ENCODE measurements at regions not wholly inside any gene's neighbourhood (a gene's known extent, or its start where the extent isn't known, plus 50 kb on each side); places are given as distances from the start of the nearest gene placed in this dataset.
"Not testable (repeated sequence)": the region's sequence is repeated elsewhere in the genome, so short reads cannot be mapped to it uniquely, and the experiment has no call there.

DNA sequence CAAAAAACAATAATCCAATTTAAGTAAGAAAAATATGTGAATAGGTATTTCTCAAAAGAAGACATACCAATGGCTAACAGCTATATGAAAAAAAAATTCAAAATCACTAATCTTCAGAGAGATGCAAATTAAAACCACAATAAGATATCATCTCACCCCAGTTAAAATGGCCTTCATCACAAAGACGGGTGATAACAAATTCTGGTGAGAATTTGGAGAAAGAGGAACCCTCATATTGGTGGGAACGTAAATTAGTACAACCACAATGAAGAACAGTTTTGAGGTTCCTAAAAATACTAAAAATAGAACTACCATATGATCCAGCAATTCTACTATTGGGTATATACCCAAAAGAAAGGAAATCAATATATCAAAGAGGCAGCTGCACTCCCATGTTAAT, 94.3 kb downstream of the TMEM167A start:
- H3K4me3 ChIP-seq (ENCODE audit: low read depth, low read length): no peak overlapping the region
- in situ Hi-C loops (cut with HindIII; ENCODE audit: low pct_ligation_motif_present, low sequenced_read_pairs): no loop called here
- TF ChIP-seq, protein P1, sequence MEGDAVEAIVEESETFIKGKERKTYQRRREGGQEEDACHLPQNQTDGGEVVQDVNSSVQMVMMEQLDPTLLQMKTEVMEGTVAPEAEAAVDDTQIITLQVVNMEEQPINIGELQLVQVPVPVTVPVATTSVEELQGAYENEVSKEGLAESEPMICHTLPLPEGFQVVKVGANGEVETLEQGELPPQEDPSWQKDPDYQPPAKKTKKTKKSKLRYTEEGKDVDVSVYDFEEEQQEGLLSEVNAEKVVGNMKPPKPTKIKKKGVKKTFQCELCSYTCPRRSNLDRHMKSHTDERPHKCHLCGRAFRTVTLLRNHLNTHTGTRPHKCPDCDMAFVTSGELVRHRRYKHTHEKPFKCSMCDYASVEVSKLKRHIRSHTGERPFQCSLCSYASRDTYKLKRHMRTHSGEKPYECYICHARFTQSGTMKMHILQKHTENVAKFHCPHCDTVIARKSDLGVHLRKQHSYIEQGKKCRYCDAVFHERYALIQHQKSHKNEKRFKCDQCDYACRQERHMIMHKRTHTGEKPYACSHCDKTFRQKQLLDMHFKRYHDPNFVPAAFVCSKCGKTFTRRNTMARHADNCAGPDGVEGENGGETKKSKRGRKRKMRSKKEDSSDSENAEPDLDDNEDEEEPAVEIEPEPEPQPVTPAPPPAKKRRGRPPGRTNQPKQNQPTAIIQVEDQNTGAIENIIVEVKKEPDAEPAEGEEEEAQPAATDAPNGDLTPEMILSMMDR (IDR thresholded peaks at IDR 0.05; ENCODE audit: low read depth, low read length, missing control alignments): no peak
- H3K27me3 ChIP-seq (replicated peaks): no peaks in the 10 kb centered on the region
- H3K27ac ChIP-seq: no peak overlapping the region
- H3K36me3 ChIP-seq (replicated peaks): no peaks in the 10 kb centered on the region
- DNase-seq: no peak

DNA sequence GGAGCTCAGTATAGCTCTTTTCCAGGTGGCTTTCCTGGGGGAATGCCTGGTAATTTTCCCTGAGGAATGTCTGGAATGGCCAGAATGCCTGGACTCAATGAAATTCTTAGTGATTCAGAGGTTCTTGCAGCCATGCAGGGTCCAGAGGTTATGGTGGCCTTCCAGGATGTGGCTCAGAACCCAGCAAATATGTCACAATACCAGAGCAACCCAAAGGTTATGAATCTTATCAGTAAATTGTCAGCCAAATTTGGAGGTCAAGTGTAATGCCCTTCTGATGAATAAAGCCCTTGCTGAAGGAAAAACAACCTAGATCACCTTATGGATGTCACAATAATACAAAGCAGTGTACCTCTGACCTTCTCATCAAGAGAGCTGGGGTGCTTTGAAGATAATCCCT, 100.3 kb downstream of the TMEM167A start:
- H3K36me3 ChIP-seq (replicated peaks); H3K4me3 ChIP-seq (ENCODE audit: low read depth, low read length); DNase-seq; H3K27me3 ChIP-seq (replicated peaks); in situ Hi-C loops (cut with HindIII; ENCODE audit: low pct_ligation_motif_present, low sequenced_read_pairs); H3K27ac ChIP-seq: not testable (repeated sequence)

- H3K36me3 ChIP-seq (replicated peaks): no peaks in the 10 kb centered on the region
- TF ChIP-seq, protein P1 (IDR thresholded peaks at IDR 0.05; ENCODE audit: low read depth, low read length, missing control alignments): no peak
- no peak overlapping the region for H3K27ac ChIP-seq
- DNase-seq: no peak
- in situ Hi-C loops (cut with HindIII; ENCODE audit: low pct_ligation_motif_present, low sequenced_read_pairs): no loop called here
- no peaks in the 10 kb centered on the region for H3K27me3 ChIP-seq (replicated peaks)
- H3K4me3 ChIP-seq (ENCODE audit: low read depth, low read length): no peak overlapping the region
Measured at GRCh38 chr5:82975812-82976211, 101.4 kb downstream of the TMEM167A start.

GRCh38 chr5:82975396-82975795, 101.8 kb downstream of the TMEM167A start:
- Histone ChIP-seq H3K4me3 (ENCODE audit: low read depth, low read length) (no peak overlapping the region), H3K36me3 (replicated peaks) (no peaks in the 10 kb centered on the region), H3K27me3 (replicated peaks) (no peaks in the 10 kb centered on the region), H3K27ac (no peak overlapping the region)
- TF ChIP-seq, protein P1 (IDR thresholded peaks at IDR 0.05; ENCODE audit: low read depth, low read length, missing control alignments): no peak
- in situ Hi-C loops (cut with HindIII; ENCODE audit: low pct_ligation_motif_present, low sequenced_read_pairs): no loop called here
- no peak for DNase-seq

DNA sequence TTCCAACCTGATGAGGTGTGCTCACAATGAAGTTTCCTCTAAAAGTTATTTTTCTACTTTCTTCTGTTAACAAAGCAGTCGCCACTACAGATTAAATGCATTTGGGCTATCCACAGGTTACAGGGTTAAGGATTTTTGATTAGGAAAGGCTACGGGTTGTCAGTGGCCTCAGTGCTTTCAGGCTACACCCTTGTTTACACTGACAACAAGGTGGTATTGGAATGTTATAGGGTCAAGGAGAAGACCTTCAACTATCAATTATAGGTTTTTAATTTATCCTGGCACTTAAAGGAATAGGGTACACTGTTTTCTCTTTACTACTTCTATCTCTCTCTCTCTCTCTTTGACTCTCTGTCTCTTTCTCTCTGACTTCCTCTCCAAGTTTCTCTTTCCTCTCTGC, 102.8 kb downstream of the TMEM167A start:
- H3K27me3 ChIP-seq (replicated peaks); H3K27ac ChIP-seq; in situ Hi-C loops (cut with HindIII; ENCODE audit: low pct_ligation_motif_present, low sequenced_read_pairs); DNase-seq; H3K36me3 ChIP-seq (replicated peaks); H3K4me3 ChIP-seq (ENCODE audit: low read depth, low read length): not testable (repeated sequence)

- H3K36me3 ChIP-seq (replicated peaks): no peaks in the 10 kb centered on the region
- DNase-seq: no peak
- H3K27me3 ChIP-seq (replicated peaks): no peaks in the 10 kb centered on the region
- H3K27ac ChIP-seq: no peak overlapping the region
- in situ Hi-C loops (cut with HindIII; ENCODE audit: low pct_ligation_motif_present, low sequenced_read_pairs): no loop called here
- TF ChIP-seq, protein P1 (IDR thresholded peaks at IDR 0.05; ENCODE audit: low read depth, low read length, missing control alignments): no peak
- no peak overlapping the region for H3K4me3 ChIP-seq (ENCODE audit: low read depth, low read length)
Measured at GRCh38 chr5:82971901-82972300, 105.3 kb downstream of the TMEM167A start.

DNA sequence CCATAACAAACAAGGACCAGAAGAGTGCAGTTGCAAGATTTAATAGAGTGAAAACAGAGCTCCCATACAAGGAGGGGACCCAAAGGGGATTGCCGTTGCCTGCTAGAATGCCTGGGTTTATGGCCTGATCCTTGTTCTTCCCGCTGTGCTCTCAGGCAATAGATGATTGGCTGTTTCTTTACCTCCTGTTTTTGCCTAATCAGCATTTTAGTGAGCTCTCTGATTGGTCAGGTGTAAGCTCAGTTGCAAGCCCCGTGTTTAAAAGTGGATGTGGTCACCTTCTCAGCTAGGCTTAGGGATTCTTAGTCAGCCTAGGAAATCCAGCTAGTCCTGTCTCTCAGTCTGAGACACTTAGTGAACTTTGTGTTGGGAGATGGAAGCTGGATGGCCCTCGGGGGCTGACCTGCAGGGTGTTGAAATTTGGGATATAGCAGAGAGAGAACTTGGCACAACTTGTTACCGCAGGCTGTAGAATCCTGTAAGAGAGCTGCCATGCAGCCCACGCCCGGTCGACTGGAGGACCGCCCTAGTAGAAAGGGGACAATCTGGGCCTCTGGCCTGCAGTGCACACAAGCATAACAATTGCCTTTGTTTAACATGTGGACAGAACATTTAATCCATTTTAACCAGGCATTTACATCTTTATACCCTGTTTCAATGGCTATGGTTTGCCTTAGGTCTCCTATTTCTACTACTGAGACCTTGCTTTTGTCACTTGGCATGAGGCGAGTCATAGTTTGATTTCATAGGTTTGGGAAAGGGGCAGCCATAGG, 106.0 kb downstream of the TMEM167A start:
- DNase-seq; in situ Hi-C loops (cut with HindIII; ENCODE audit: low pct_ligation_motif_present, low sequenced_read_pairs); H3K36me3 ChIP-seq (replicated peaks); H3K27ac ChIP-seq; H3K27me3 ChIP-seq (replicated peaks); H3K4me3 ChIP-seq (ENCODE audit: low read depth, low read length): not testable (repeated sequence)

GRCh38 chr5:82969221-82969976, 107.8 kb downstream of the TMEM167A start:
- in situ Hi-C loops (cut with HindIII; ENCODE audit: low pct_ligation_motif_present, low sequenced_read_pairs); H3K4me3 ChIP-seq (ENCODE audit: low read depth, low read length); H3K27me3 ChIP-seq (replicated peaks); H3K36me3 ChIP-seq (replicated peaks); H3K27ac ChIP-seq: not testable (repeated sequence)
- DNase-seq: peak; percentile 9
